Glutamatergic neuron (in vitro differentiated cells): ENCODE measurements at regions not wholly inside any gene's neighbourhood (a gene's known extent, or its start where the extent isn't known, plus 50 kb on each side); places are given as distances from the start of the nearest gene placed in this dataset.

Experiments used
- DNase-seq: peaks from one replicate; pipeline ENCODE4 v3.0.0; 2022
- H3K27ac Mint-ChIP-seq: one replicate; pipeline ENCODE4 v1.8.0; 2020; ENCODE audit warnings: mild to moderate bottlenecking, mixed read lengths, inconsistent platforms; ENCODE audit not compliant: unreplicated experiment
- H3K27me3 Mint-ChIP-seq: one replicate; pipeline ENCODE4 v1.8.0; 2020; ENCODE audit warnings: mild to moderate bottlenecking, moderate library complexity, mixed read lengths, inconsistent platforms; ENCODE audit not compliant: unreplicated experiment
- H3K36me3 Mint-ChIP-seq: one replicate; pipeline ENCODE4 v1.8.0; 2020; ENCODE audit warnings: mild to moderate bottlenecking, mixed read lengths, inconsistent platforms; ENCODE audit not compliant: unreplicated experiment
- H3K4me1 Mint-ChIP-seq: one replicate; pipeline ENCODE4 v1.8.0; 2020; ENCODE audit warnings: mild to moderate bottlenecking, low read depth, mixed read lengths, inconsistent platforms; ENCODE audit not compliant: unreplicated experiment
- H3K4me3 Mint-ChIP-seq: one replicate; pipeline ENCODE4 v1.8.0; 2020; ENCODE audit warnings: mild to moderate bottlenecking, mixed read lengths, inconsistent platforms; ENCODE audit not compliant: unreplicated experiment
- H3K9me3 Mint-ChIP-seq: one replicate; pipeline ENCODE4 v1.8.0; 2020; ENCODE audit warnings: mild to moderate bottlenecking, moderate library complexity, mixed read lengths, inconsistent platforms; ENCODE audit not compliant: unreplicated experiment
- CTCF ChIP-seq: fragments of 200-600 bp; sonication (generic); IDR thresholded peaks from one replicate; pipeline ENCODE4 v1.5.0; 2021; ENCODE audit not compliant: partially characterized antibody, unreplicated experiment

- Mint-ChIP-seq H3K9me3 (no peaks in the 10 kb centered on the region), H3K4me1 (no peaks in the 10 kb centered on the region), H3K27me3 (no peaks in the 10 kb centered on the region), H3K27ac (no peak overlapping the region), H3K4me3 (no peak overlapping the region), H3K36me3 (no peaks in the 10 kb centered on the region)
- TF ChIP-seq CTCF: no peak
- no peak for DNase-seq
These were observed 1166.2 kb downstream of the DNAJB9 start for GRCh38 chr7:109735881-109736280.

GRCh38 chr7:109745677-109746410 lies 1176.2 kb downstream of the DNAJB9 start:
- Mint-ChIP-seq H3K27ac (no peak overlapping the region), H3K9me3 (no peaks in the 10 kb centered on the region), H3K27me3 (no peaks in the 10 kb centered on the region), H3K4me1 (no peaks in the 10 kb centered on the region), H3K36me3 (no peaks in the 10 kb centered on the region), H3K4me3 (no peak overlapping the region)
- no peak for TF ChIP-seq CTCF
- no peak for DNase-seq

GRCh38 chr7:109751241-109751640 lies 1181.6 kb downstream of the DNAJB9 start:
- Mint-ChIP-seq H3K4me1 (no peaks in the 10 kb centered on the region), H3K36me3 (no peaks in the 10 kb centered on the region), H3K27me3 (no peaks in the 10 kb centered on the region), H3K9me3 (no peaks in the 10 kb centered on the region), H3K4me3 (no peak overlapping the region), H3K27ac (no peak overlapping the region)
- no peak for DNase-seq
- TF ChIP-seq CTCF: no peak

GRCh38 chr7:109752068-109752467 lies 1182.4 kb downstream of the DNAJB9 start:
- no peak overlapping the region for H3K4me3 Mint-ChIP-seq
- H3K36me3 Mint-ChIP-seq: no peaks in the 10 kb centered on the region
- no peaks in the 10 kb centered on the region for H3K9me3 Mint-ChIP-seq
- no peaks in the 10 kb centered on the region for H3K27me3 Mint-ChIP-seq
- no peaks in the 10 kb centered on the region for H3K4me1 Mint-ChIP-seq
- H3K27ac Mint-ChIP-seq: no peak overlapping the region
- no peak for DNase-seq
- TF ChIP-seq CTCF: no peak

- Mint-ChIP-seq H3K4me3 (no peak overlapping the region), H3K27me3 (no peaks in the 10 kb centered on the region), H3K36me3 (no peaks in the 10 kb centered on the region), H3K9me3 (no peaks in the 10 kb centered on the region), H3K27ac (no peak overlapping the region), H3K4me1 (no peaks in the 10 kb centered on the region)
- no peak for TF ChIP-seq CTCF
- no peak for DNase-seq
These were observed 1188.0 kb downstream of the DNAJB9 start for GRCh38 chr7:109757713-109758112.
